ENCODE measurements at regions not wholly inside any gene's neighbourhood (a gene's known extent, or its start where the extent isn't known, plus 50 kb on each side); places are given as distances from the start of the nearest gene placed in this dataset.

DNA sequence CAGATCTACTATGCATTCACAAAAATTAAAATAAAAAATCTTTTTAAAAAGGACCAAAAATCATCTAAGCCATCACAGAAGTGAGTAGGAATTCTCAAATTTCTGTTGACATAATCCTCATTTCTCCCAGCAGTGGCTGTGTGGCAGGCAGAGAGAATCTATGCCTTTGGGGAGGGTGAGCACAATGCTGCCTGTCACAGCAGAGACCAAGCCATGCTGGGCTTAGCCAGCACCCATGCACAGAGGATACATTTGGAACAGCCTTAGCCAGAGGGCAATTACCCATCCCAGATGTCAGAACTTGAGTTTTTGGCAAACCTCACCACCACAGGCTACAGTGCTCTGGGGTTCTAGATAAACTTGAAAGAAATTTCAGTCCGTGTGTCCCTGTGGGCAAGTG, 1274.8 kb upstream of the ADGRL3 start:
- TF ChIP-seq, protein P1, sequence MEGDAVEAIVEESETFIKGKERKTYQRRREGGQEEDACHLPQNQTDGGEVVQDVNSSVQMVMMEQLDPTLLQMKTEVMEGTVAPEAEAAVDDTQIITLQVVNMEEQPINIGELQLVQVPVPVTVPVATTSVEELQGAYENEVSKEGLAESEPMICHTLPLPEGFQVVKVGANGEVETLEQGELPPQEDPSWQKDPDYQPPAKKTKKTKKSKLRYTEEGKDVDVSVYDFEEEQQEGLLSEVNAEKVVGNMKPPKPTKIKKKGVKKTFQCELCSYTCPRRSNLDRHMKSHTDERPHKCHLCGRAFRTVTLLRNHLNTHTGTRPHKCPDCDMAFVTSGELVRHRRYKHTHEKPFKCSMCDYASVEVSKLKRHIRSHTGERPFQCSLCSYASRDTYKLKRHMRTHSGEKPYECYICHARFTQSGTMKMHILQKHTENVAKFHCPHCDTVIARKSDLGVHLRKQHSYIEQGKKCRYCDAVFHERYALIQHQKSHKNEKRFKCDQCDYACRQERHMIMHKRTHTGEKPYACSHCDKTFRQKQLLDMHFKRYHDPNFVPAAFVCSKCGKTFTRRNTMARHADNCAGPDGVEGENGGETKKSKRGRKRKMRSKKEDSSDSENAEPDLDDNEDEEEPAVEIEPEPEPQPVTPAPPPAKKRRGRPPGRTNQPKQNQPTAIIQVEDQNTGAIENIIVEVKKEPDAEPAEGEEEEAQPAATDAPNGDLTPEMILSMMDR (IDR thresholded peaks at IDR 0.05; ENCODE audit: poor library complexity), result no peak
- no peak for TF ChIP-seq EZH2phosphoT487 (IDR thresholded peaks at IDR 0.05; ENCODE audit: low read depth, severe bottlenecking, unreplicated experiment)

All from hepatocyte (in vitro differentiated cells).